HEK293 (cell line): ENCODE measurements at regions not wholly inside any gene's neighbourhood (a gene's known extent, or its start where the extent isn't known, plus 50 kb on each side); places are given as distances from the start of the nearest gene placed in this dataset.

ENCODE experiments used
- AEBP2 ChIP-seq: fragments of 450-650 bp; formaldehyde crosslinking; IDR thresholded peaks from 2 replicates; pipeline ENCODE4 v1.5.1; 2016; ENCODE audit warnings: missing biosample characterization, missing genetic modification characterization, borderline replicate concordance
- PBX3 ChIP-seq: sonication (generic); formaldehyde crosslinking; IDR thresholded peaks from 2 replicates; pipeline ENCODE4 v1.8.1; 2022; ENCODE audit warnings: mild to moderate bottlenecking, moderate library complexity, missing genetic modification reagents
- WT1 ChIP-seq: fragments of 450-650 bp; formaldehyde crosslinking; IDR thresholded peaks from 2 replicates; pipeline ENCODE4 v1.5.1; 2016; ENCODE audit warnings: missing biosample characterization, missing genetic modification characterization
- ZNF223 ChIP-seq: fragments of 450-650 bp; formaldehyde crosslinking; IDR thresholded peaks from 2 replicates; pipeline ENCODE4 v1.5.1; 2016; ENCODE audit warnings: missing biosample characterization, missing genetic modification characterization
- ZNF585B ChIP-seq: fragments of 450-650 bp; formaldehyde crosslinking; IDR thresholded peaks from 2 replicates; pipeline ENCODE4 v1.5.1; 2016; ENCODE audit warnings: missing biosample characterization, missing genetic modification characterization
- TF ChIP-seq, protein P1 (sequence below): fragments of 450-650 bp; formaldehyde crosslinking; IDR thresholded peaks from 2 replicates; pipeline ENCODE4 v1.5.1; 2016; ENCODE audit warnings: missing biosample characterization, missing genetic modification characterization

DNA sequence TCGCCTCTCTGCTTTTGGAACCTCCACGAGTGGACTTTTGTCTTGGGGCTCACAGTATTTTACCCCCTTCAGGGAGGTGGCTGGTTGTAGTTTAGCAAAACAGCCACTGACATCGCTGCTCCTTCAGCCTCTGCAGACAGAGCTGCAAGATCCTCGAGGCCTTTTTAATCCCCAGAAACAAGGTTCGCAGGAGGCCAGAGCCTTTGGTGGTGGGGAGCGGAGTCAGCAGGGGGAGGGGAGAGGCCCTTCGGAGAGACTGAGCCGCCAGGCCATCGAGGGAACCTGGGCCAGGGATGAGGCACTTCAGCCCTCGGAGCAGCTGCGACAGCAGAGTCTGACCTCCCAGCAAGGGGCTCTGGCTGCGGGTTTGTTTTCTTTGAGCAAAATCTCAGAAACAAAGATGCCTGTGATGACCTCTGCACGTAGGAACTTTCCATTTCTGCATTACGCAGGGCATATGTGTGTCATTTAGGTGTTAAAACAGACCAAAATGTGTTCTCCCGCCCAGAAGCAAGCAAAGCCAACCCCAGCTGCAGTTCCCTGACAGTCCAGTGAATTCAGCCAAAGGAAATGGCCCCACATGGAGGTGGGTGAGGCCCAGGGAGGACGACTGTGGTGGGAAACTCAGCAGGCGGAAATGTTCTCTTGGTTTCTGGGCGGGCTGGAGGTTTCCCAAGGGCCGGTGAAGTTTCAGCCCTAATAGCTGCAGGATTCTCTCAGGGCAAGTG lies 171.2 kb upstream of the SULF2 start:
- TF ChIP-seq, protein P1, sequence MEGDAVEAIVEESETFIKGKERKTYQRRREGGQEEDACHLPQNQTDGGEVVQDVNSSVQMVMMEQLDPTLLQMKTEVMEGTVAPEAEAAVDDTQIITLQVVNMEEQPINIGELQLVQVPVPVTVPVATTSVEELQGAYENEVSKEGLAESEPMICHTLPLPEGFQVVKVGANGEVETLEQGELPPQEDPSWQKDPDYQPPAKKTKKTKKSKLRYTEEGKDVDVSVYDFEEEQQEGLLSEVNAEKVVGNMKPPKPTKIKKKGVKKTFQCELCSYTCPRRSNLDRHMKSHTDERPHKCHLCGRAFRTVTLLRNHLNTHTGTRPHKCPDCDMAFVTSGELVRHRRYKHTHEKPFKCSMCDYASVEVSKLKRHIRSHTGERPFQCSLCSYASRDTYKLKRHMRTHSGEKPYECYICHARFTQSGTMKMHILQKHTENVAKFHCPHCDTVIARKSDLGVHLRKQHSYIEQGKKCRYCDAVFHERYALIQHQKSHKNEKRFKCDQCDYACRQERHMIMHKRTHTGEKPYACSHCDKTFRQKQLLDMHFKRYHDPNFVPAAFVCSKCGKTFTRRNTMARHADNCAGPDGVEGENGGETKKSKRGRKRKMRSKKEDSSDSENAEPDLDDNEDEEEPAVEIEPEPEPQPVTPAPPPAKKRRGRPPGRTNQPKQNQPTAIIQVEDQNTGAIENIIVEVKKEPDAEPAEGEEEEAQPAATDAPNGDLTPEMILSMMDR (tag by site-specific recombination) = no peak
- no peak for TF ChIP-seq AEBP2 (tag by site-specific recombination)
- TF ChIP-seq ZNF223 = no peak
- no peak for TF ChIP-seq WT1 (tag by site-specific recombination)
- no peak for TF ChIP-seq PBX3 (CRISPR knock-in tag)
- TF ChIP-seq ZNF585B (tag by site-specific recombination) = no peak
